ENCODE measurements at regions not wholly inside any gene's neighbourhood (a gene's known extent, or its start where the extent isn't known, plus 50 kb on each side); places are given as distances from the start of the nearest gene placed in this dataset.

GRCh38 chr6:7484666-7485065, 56.8 kb upstream of the DSP start:
- H3K27ac ChIP-seq, result no peak overlapping the region
- DNase-seq (ENCODE audit: low spot score), result no peak
- TF ChIP-seq CTCF (conservative IDR thresholded peaks at IDR 0.05; ENCODE audit: low read depth), result no peak
- POLR2A ChIA-PET (ENCODE audit: low non-redundant PET), result no interaction called here
- CTCF ChIA-PET, result no interaction called here

- ChIA-PET CTCF (interaction anchor here (0.6 kb wide), 1 partner anchor 775 kb away, joined by 4 read pairs; no protein-coding TSS in a partner anchor), POLR2A (ENCODE audit: low non-redundant PET) (no interaction called here)
- no peak for DNase-seq (ENCODE audit: low spot score)
- no peak for TF ChIP-seq CTCF (conservative IDR thresholded peaks at IDR 0.05; ENCODE audit: low read depth)
- H3K27ac ChIP-seq, result no peak overlapping the region
Measured at GRCh38 chr6:7486951-7487350, 54.5 kb upstream of the DSP start.

GRCh38 chr6:7488494-7488893, 53.0 kb upstream of the DSP start:
- ChIA-PET POLR2A (ENCODE audit: low non-redundant PET) (no interaction called here), CTCF (interaction anchor here (0.7 kb wide), 1 partner anchor 143 kb away, joined by 6 read pairs; no protein-coding TSS in a partner anchor)

GRCh38 chr6:7489376-7489775, 52.1 kb upstream of the DSP start:
- H3K27ac ChIP-seq, result no peak overlapping the region
- DNase-seq (ENCODE audit: low spot score), result no peak
- ChIA-PET POLR2A (ENCODE audit: low non-redundant PET) (no interaction called here), CTCF (no interaction called here)
- TF ChIP-seq CTCF (conservative IDR thresholded peaks at IDR 0.05; ENCODE audit: low read depth), result no peak

More at GRCh38 chr6:7488494-7488893, 53.0 kb upstream of the DSP start:
- DNase-seq (ENCODE audit: low spot score), result no peak
- no peak overlapping the region for H3K27ac ChIP-seq
- no peak for TF ChIP-seq CTCF (conservative IDR thresholded peaks at IDR 0.05; ENCODE audit: low read depth)
